Tibial nerve (tissue), 4 donors: ENCODE measurements at regions not wholly inside any gene's neighbourhood (a gene's known extent, or its start where the extent isn't known, plus 50 kb on each side); places are given as distances from the start of the nearest gene placed in this dataset.

Experiments
- DNase-seq, 2 donors: peaks; one replicate each; pipeline ENCODE4 v3.0.0-alpha.2; 2019; ENCODE audit warnings: low spot score in 2 of 2
- H3K27ac ChIP-seq, 4 donors: fragments of 200-600 bp; sonication (generic) in 3 of 4; one replicate each; pipeline ENCODE4 v1.5.1; 2017 to 2019; ENCODE audit warnings: mild to moderate bottlenecking in 1 of 4
- H3K27me3 ChIP-seq, 2 donors: fragments of 200-600 bp; sonication (generic) in 1 of 2; one replicate each; pipeline versions ENCODE4 v1.5.1 to v1.6.0; 2017 to 2019
- H3K36me3 ChIP-seq, 3 donors: fragments of 200-600 bp; sonication (generic); one replicate each; pipeline ENCODE4 v1.5.1; 2018 to 2019
- H3K4me1 ChIP-seq, 4 donors: fragments of 200-600 bp; sonication (generic) in 3 of 4; one replicate each; pipeline ENCODE4 v1.5.1; 2017 to 2019
- H3K4me3 ChIP-seq, 4 donors: fragments of 200-600 bp; sonication (generic) in 3 of 4; one replicate each; pipeline ENCODE4 v1.5.1; 2017 to 2019; ENCODE audit warnings: mild to moderate bottlenecking in 1 of 4, moderate library complexity in 1 of 4
- H3K9me3 ChIP-seq, 4 donors: fragments of 200-600 bp; sonication (generic) in 3 of 4; one replicate each; pipeline ENCODE4 v1.5.1; 2017 to 2019
- CTCF ChIP-seq, 5 experiments: fragments of 200-600 bp in 3 of 5; fragments of 450-650 bp in 2 of 5; sonication (generic) in 3 of 5; IDR thresholded peaks; one replicate each; pipeline ENCODE4 v1.5.1; 2016 to 2019; ENCODE audit warnings: antibody characterized with exemption in 5 of 5, mild to moderate bottlenecking in 3 of 5, moderate library complexity in 2 of 5
- EP300 ChIP-seq, 2 donors: sonication (generic); formaldehyde crosslinking; IDR thresholded peaks; one replicate each; pipeline ENCODE4 v1.6.1; 2017; ENCODE audit warnings: antibody characterized with exemption in 2 of 2, mild to moderate bottlenecking in 1 of 2
- POLR2A ChIP-seq, 2 donors: fragments of 450-650 bp; IDR thresholded peaks; one replicate each; pipeline ENCODE4 v1.6.1; 2017; ENCODE audit warnings: antibody characterized with exemption in 2 of 2, mild to moderate bottlenecking in 2 of 2, moderate library complexity in 2 of 2
- WGBS, 2 donors: methylation state at CpG; one replicate each; pipeline ENCODE4 v1.1.5; 2018; 5-methylcytosine and 5-hydroxymethylcytosine counted together

GRCh38 chr20:55555075-55555650, 450.2 kb downstream of the CBLN4 start:
- Histone ChIP-seq H3K27ac (no peak overlapping the region), H3K4me1 (no peaks in the 10 kb centered on the region), H3K9me3 (no peaks in the 10 kb centered on the region), H3K4me3 (no peak overlapping the region), H3K27me3 (no peaks in the 10 kb centered on the region), H3K36me3 (no peaks in the 10 kb centered on the region)
- WGBS, 2 donors, result 53 to 57% methylated on average over 5 of the region's 5 CpGs
- DNase-seq, result no peak
- no peak for TF ChIP-seq CTCF (IDR thresholded peaks at IDR 0.05)
- TF ChIP-seq EP300 (IDR thresholded peaks at IDR 0.05), result no peak
- no peak for TF ChIP-seq POLR2A (IDR thresholded peaks at IDR 0.05)

GRCh38 chr20:55544638-55545037, 460.7 kb downstream of the CBLN4 start:
- DNase-seq, result no peak
- Histone ChIP-seq H3K27me3 (no peaks in the 10 kb centered on the region), H3K27ac (no peak overlapping the region), H3K4me3 (no peak overlapping the region), H3K9me3 (no peaks in the 10 kb centered on the region), H3K4me1 (no peaks in the 10 kb centered on the region), H3K36me3 (no peaks in the 10 kb centered on the region)
- TF ChIP-seq EP300 (IDR thresholded peaks at IDR 0.05) (no peak), POLR2A (IDR thresholded peaks at IDR 0.05) (no peak), CTCF (IDR thresholded peaks at IDR 0.05) (no peak)
- WGBS, 2 donors, result 63 to 73% methylated on average over 4 of the region's 4 CpGs

GRCh38 chr20:55540486-55540885, 464.8 kb downstream of the CBLN4 start:
- Histone ChIP-seq H3K27me3 (no peaks in the 10 kb centered on the region), H3K4me3 (no peak overlapping the region), H3K27ac (no peak overlapping the region), H3K36me3 (no peaks in the 10 kb centered on the region), H3K4me1 (peaks cover 0 to 6% (median 0%) of the 10 kb centered on the region in 4 donors), H3K9me3 (no peaks in the 10 kb centered on the region)
- no peak for DNase-seq
- TF ChIP-seq EP300 (IDR thresholded peaks at IDR 0.05) (no peak), CTCF (IDR thresholded peaks at IDR 0.05) (no peak), POLR2A (IDR thresholded peaks at IDR 0.05) (no peak)
- 57 to 77% methylated on average over 3 of the region's 3 CpGs for WGBS, 2 donors

- H3K9me3 ChIP-seq, result no peaks in the 10 kb centered on the region
- no peaks in the 10 kb centered on the region for H3K36me3 ChIP-seq
- peaks cover 0 to 6% (median 0%) of the 10 kb centered on the region in 4 donors for H3K4me1 ChIP-seq
- H3K27me3 ChIP-seq, result no peaks in the 10 kb centered on the region
- WGBS, 2 donors, result 93 to 100% methylated on average over 1 of the region's 1 CpG
- TF ChIP-seq CTCF (IDR thresholded peaks at IDR 0.05) (no peak), EP300 (IDR thresholded peaks at IDR 0.05) (no peak), POLR2A (IDR thresholded peaks at IDR 0.05) (no peak)
- no peak overlapping the region for H3K4me3 ChIP-seq
- H3K27ac ChIP-seq, result no peak overlapping the region
- no peak for DNase-seq
These were observed 465.3 kb downstream of the CBLN4 start for GRCh38 chr20:55540013-55540412.

- H3K36me3 ChIP-seq, result no peaks in the 10 kb centered on the region
- H3K4me3 ChIP-seq, result no peak overlapping the region
- peaks cover 0 to 6% (median 0%) of the 10 kb centered on the region in 4 donors for H3K4me1 ChIP-seq
- 86 to 100% methylated on average over 1 of the region's 1 CpG for WGBS, 2 donors
- no peak for TF ChIP-seq EP300 (IDR thresholded peaks at IDR 0.05)
- TF ChIP-seq CTCF (IDR thresholded peaks at IDR 0.05), result no peak
- no peak for TF ChIP-seq POLR2A (IDR thresholded peaks at IDR 0.05)
- no peak for DNase-seq
- no peaks in the 10 kb centered on the region for H3K27me3 ChIP-seq
- H3K27ac ChIP-seq, result no peak overlapping the region
- no peaks in the 10 kb centered on the region for H3K9me3 ChIP-seq
These were observed 466.9 kb downstream of the CBLN4 start for GRCh38 chr20:55538261-55538908.
